ENCODE measurements at regions not wholly inside any gene's neighbourhood (a gene's known extent, or its start where the extent isn't known, plus 50 kb on each side); places are given as distances from the start of the nearest gene placed in this dataset.

DNA sequence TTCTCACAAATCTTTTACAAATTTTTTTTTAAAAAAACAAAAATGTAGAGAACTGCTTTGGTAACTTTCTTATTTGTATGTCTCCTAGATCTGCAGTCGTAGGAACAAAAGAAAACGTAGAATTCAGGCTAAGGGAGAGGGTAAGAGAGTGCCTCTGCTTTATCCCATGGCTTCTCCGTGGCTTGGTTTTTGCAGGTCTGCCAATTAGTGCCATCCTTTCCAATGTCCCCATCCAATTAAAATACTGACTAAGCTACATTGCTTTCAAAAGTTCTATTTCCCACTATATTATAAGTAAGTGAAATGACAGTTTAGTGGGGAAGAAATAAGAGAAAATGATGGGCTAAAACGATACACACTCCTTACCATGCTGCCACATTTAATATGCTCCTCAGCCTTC is 209.3 kb downstream of the CRPPA start:
- TF ChIP-seq RAD21 (IDR thresholded peaks at IDR 0.05; ENCODE audit: low read depth), result no peak
- no peak for TF ChIP-seq TAF1 (IDR thresholded peaks at IDR 0.05; ENCODE audit: low read depth)
- no peak for TF ChIP-seq EP300 (IDR thresholded peaks at IDR 0.05; ENCODE audit: borderline replicate concordance)
- no peak for TF ChIP-seq YY1 (IDR thresholded peaks at IDR 0.05; ENCODE audit: low read depth)
- TF ChIP-seq, protein P1, sequence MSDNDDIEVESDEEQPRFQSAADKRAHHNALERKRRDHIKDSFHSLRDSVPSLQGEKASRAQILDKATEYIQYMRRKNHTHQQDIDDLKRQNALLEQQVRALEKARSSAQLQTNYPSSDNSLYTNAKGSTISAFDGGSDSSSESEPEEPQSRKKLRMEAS (IDR thresholded peaks at IDR 0.05), result no peak
- TF ChIP-seq, protein P2, sequence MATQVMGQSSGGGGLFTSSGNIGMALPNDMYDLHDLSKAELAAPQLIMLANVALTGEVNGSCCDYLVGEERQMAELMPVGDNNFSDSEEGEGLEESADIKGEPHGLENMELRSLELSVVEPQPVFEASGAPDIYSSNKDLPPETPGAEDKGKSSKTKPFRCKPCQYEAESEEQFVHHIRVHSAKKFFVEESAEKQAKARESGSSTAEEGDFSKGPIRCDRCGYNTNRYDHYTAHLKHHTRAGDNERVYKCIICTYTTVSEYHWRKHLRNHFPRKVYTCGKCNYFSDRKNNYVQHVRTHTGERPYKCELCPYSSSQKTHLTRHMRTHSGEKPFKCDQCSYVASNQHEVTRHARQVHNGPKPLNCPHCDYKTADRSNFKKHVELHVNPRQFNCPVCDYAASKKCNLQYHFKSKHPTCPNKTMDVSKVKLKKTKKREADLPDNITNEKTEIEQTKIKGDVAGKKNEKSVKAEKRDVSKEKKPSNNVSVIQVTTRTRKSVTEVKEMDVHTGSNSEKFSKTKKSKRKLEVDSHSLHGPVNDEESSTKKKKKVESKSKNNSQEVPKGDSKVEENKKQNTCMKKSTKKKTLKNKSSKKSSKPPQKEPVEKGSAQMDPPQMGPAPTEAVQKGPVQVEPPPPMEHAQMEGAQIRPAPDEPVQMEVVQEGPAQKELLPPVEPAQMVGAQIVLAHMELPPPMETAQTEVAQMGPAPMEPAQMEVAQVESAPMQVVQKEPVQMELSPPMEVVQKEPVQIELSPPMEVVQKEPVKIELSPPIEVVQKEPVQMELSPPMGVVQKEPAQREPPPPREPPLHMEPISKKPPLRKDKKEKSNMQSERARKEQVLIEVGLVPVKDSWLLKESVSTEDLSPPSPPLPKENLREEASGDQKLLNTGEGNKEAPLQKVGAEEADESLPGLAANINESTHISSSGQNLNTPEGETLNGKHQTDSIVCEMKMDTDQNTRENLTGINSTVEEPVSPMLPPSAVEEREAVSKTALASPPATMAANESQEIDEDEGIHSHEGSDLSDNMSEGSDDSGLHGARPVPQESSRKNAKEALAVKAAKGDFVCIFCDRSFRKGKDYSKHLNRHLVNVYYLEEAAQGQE (IDR thresholded peaks at IDR 0.05; ENCODE audit: low read depth), result no peak
- TF ChIP-seq TEAD4 (IDR thresholded peaks at IDR 0.05), result no peak
- TF ChIP-seq CREB1 (IDR thresholded peaks at IDR 0.05; ENCODE audit: low read depth), result no peak
